Parathyroid adenoma (tissue), 2 donors: ENCODE measurements at regions not wholly inside any gene's neighbourhood (a gene's known extent, or its start where the extent isn't known, plus 50 kb on each side); places are given as distances from the start of the nearest gene placed in this dataset.
"Not testable (repeated sequence)": the region's sequence is repeated elsewhere in the genome, so short reads cannot be mapped to it uniquely, and the experiment has no call there.

ENCODE experiments used
- H2AFZ ChIP-seq: fragments of 300-600 bp; sonication (generic); one replicate; pipeline ENCODE4 v1.7.0; 2017; ENCODE audit warnings: antibody characterized with exemption, mild to moderate bottlenecking
- H3K27ac ChIP-seq: fragments of 300-600 bp; sonication (generic); one replicate; pipeline ENCODE4 v1.7.0; 2017
- H3K27me3 ChIP-seq: fragments of 300-600 bp; sonication (generic); one replicate; pipeline ENCODE4 v1.7.0; 2017; ENCODE audit warnings: low read length; ENCODE audit not compliant: control insufficient read depth, insufficient read depth
- H3K36me3 ChIP-seq: fragments of 300-600 bp; sonication (generic); one replicate; pipeline ENCODE4 v1.7.0; 2017; ENCODE audit warnings: low read length; ENCODE audit not compliant: control insufficient read depth, insufficient read depth
- H3K4me1 ChIP-seq: fragments of 300-600 bp; sonication (generic); one replicate; pipeline ENCODE4 v1.7.0; 2017; ENCODE audit warnings: control low read depth
- H3K4me2 ChIP-seq: fragments of 300-600 bp; sonication (generic); one replicate; pipeline ENCODE4 v1.7.0; 2017; ENCODE audit warnings: low read length
- H3K4me3 ChIP-seq: fragments of 300-600 bp; sonication (generic); one replicate; pipeline ENCODE4 v1.7.0; 2017; ENCODE audit warnings: low read depth, low read length
- H3K79me2 ChIP-seq: fragments of 300-600 bp; sonication (generic); one replicate; pipeline ENCODE4 v1.7.0; 2017; ENCODE audit warnings: control low read depth
- H3K9ac ChIP-seq: fragments of 300-600 bp; sonication (generic); one replicate; pipeline ENCODE4 v1.7.0; 2017; ENCODE audit warnings: mild to moderate bottlenecking
- H3K9me3 ChIP-seq: fragments of 300-600 bp; sonication (generic); one replicate; pipeline ENCODE4 v1.7.0; 2017; ENCODE audit warnings: low read length; ENCODE audit not compliant: control insufficient read depth
- TF ChIP-seq, protein P1 (sequence below): fragments of 300-600 bp; sonication (generic); IDR thresholded peaks from one replicate; pipeline ENCODE4 v1.7.0; 2017; ENCODE audit warnings: antibody characterized with exemption, mild to moderate bottlenecking
- donor health status: primary hyperparathyroidism.

DNA sequence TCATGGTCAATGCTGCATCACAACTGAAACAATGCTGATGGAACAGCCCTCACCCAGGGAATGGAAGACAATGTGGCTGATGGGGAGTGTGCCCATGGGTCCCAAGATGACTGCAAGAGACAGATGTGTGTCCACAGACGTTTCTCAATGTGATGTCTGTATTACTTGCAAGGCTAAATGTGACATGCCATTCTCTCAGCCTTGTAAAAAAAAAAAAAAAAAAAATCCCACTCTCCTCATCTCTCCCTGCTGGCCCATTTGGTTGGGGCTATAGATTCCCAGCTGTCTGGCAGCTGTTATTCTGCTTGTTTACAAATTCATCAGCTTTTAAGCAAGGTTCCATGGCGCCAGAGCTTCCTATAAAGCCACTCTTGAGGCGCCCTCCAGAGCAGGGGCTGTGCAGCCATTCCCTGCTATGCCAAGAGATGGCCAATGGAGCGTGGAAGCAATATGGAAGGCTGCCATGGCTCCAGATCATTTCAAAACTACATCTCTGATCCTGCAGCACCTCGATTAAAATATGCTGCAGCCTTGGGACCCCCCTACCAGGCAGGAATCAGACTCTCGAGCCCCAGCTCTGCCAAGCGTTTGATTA is 294.8 kb downstream of the FOXO1 start:
- Histone ChIP-seq H3K4me2 (no peak overlapping the region), H3K4me3 (no peak overlapping the region), H3K79me2 (no peaks in the 10 kb centered on the region), H3K9me3 (no peaks in the 10 kb centered on the region), H3K27me3 (no peaks in the 10 kb centered on the region), H3K4me1 (no peaks in the 10 kb centered on the region), H3K36me3 (no peaks in the 10 kb centered on the region), H2AFZ (no peak overlapping the region), H3K9ac (no peak overlapping the region), H3K27ac (no peak overlapping the region)
- TF ChIP-seq, protein P1, sequence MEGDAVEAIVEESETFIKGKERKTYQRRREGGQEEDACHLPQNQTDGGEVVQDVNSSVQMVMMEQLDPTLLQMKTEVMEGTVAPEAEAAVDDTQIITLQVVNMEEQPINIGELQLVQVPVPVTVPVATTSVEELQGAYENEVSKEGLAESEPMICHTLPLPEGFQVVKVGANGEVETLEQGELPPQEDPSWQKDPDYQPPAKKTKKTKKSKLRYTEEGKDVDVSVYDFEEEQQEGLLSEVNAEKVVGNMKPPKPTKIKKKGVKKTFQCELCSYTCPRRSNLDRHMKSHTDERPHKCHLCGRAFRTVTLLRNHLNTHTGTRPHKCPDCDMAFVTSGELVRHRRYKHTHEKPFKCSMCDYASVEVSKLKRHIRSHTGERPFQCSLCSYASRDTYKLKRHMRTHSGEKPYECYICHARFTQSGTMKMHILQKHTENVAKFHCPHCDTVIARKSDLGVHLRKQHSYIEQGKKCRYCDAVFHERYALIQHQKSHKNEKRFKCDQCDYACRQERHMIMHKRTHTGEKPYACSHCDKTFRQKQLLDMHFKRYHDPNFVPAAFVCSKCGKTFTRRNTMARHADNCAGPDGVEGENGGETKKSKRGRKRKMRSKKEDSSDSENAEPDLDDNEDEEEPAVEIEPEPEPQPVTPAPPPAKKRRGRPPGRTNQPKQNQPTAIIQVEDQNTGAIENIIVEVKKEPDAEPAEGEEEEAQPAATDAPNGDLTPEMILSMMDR = no peak

DNA sequence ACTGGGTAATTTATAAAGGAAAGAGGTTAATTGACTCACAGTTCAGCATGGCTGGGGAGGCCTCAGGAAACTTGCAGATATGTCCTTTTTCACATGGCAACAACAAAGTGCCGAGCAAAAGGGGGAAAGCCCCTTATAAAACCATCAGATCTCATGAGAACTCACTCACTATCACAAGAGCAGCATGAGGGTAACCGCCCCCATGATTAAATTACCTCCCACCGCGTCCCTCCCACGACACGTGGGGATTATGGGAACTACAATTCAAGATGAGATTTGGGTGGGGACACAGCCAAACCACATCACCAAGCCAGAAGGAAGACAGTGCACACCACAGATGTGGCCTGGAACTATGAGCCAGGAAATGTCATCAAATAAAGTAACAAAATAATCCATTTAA is 292.8 kb downstream of the FOXO1 start:
- H3K9ac ChIP-seq, H3K27me3 ChIP-seq, H3K4me2 ChIP-seq, H3K27ac ChIP-seq, H3K36me3 ChIP-seq, H2AFZ ChIP-seq, H3K4me1 ChIP-seq, H3K9me3 ChIP-seq, H3K4me3 ChIP-seq, H3K79me2 ChIP-seq: not testable (repeated sequence)

DNA sequence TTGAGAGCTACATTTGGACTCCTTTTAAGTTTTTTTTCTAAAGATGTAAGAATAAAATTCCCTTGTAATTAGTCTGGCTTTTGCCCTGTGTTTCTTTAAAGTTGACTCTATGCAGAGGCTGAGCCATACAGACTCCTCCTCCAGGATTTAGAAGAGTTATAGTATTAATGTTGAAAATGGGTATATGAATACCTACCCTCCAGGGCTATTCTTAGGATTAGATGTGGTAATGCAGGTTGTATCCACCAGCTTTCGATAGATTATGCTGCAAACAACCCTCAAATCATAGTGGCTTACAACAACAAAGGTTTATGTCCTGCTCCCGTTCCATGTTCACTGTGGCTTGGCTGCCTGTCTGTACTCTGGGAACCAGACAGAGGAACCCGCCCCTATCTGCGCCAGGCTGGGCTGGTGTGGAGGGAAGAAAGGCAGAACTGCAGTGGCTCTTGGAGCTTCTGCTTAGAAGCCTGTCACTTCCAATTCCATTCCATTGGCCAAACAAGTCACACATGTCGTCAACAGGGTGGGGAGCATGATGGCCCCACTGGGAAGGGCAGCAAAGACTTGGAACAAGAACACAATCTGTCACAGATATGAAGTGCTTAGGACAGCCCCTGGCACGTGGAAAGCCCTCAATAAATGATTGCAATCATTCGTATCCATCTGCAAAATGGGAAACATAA is 290.8 kb downstream of the FOXO1 start:
- no peak overlapping the region for H2AFZ ChIP-seq
- H3K9ac ChIP-seq = no peak overlapping the region
- H3K27me3 ChIP-seq = no peaks in the 10 kb centered on the region
- no peak overlapping the region for H3K4me3 ChIP-seq
- no peaks in the 10 kb centered on the region for H3K4me1 ChIP-seq
- H3K4me2 ChIP-seq = no peak overlapping the region
- no peak overlapping the region for H3K27ac ChIP-seq
- H3K9me3 ChIP-seq = no peaks in the 10 kb centered on the region
- H3K79me2 ChIP-seq = no peaks in the 10 kb centered on the region
- H3K36me3 ChIP-seq = no peaks in the 10 kb centered on the region
- TF ChIP-seq, protein P1 = no peak

DNA sequence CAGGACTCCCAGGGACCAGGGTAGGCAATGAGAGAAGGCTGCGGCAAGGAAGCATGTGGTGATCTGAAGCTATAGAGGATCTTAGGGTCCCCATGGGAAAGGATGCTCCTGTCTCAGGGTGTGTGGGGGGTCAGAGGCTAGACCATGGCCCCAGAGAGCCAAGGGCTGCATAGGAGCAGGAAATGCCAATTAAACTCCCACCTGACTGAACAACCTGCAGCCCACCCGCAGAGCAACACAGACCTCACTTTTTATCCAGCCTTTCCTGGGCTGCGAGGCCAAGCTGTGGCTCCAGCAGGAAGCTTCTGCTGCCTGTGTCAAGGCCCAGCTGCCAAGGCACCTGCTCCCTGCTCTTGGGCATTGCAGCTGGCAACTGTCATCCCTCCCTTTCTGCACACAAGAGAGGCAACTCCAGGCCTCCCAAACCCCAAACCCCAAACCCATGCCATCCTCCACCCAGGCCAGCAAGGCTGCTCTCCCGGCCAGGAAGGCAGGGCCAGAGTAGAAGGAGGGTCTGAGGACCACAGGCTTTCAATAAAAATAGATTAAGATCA is 290.1 kb downstream of the FOXO1 start:
- Histone ChIP-seq H3K79me2 (no peaks in the 10 kb centered on the region), H3K4me3 (no peak overlapping the region), H3K36me3 (no peaks in the 10 kb centered on the region), H3K27me3 (no peaks in the 10 kb centered on the region), H2AFZ (no peak overlapping the region), H3K27ac (no peak overlapping the region), H3K9me3 (no peaks in the 10 kb centered on the region), H3K4me1 (no peaks in the 10 kb centered on the region), H3K9ac (no peak overlapping the region), H3K4me2 (no peak overlapping the region)
- TF ChIP-seq, protein P1 = no peak

DNA sequence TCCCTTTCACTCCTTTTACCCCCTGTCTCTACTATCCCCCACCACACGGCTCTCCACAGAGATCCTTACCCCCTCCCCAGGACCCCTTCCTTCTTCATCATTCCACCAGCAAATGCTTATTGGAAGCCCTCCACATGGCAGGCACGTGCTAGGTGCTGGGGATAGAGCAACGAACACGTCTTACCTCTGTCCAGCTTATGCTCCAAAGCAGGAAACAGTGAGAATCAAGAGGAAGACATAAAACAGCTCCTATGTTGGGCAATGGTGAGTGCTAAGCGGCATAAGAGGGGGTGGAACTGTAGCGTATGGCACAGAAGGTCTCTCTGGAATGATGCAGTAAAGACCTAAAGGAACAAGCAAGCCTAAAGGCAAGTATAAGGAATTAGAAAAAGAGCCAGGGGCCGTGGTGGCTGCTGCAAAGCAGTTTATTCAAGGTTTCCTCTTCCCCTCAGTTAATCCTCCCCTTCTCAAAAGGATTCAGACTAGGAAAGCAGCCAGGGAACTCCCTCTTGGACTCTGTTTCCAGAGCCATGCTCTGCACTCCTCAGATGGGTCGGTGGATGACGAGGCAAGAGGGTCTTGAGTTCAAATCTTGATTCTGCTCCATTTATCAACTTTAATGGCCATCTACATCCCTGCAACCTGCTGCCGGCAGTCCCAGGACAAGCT is 289.4 kb downstream of the FOXO1 start:
- Histone ChIP-seq H3K27ac (no peak overlapping the region), H3K36me3 (no peaks in the 10 kb centered on the region), H3K9ac (no peak overlapping the region), H3K27me3 (no peaks in the 10 kb centered on the region), H3K4me1 (no peaks in the 10 kb centered on the region), H2AFZ (no peak overlapping the region), H3K9me3 (no peaks in the 10 kb centered on the region), H3K4me3 (no peak overlapping the region), H3K79me2 (no peaks in the 10 kb centered on the region), H3K4me2 (no peak overlapping the region)
- TF ChIP-seq, protein P1 = no peak
